Karpas-422 (cell line): ENCODE measurements at regions not wholly inside any gene's neighbourhood (a gene's known extent, or its start where the extent isn't known, plus 50 kb on each side); places are given as distances from the start of the nearest gene placed in this dataset.
A peak's percentile ranks its signal among the peaks of the same experiment; 100 is the strongest.

Experiments
- DNase-seq: peaks from one replicate; pipeline ENCODE4 v3.0.0-alpha.2; 2015
- H2AFZ ChIP-seq: fragments of 200-600 bp; sonication (generic); 2 replicates; pipeline ENCODE4 v1.6.1; 2014; ENCODE audit warnings: antibody characterized with exemption, low read length, mixed read lengths
- H3K27ac ChIP-seq: fragments of 200-600 bp; sonication (generic); 2 replicates; pipeline ENCODE4 v1.5.1; 2014; ENCODE audit warnings: mild to moderate bottlenecking, low read length, moderate library complexity
- H3K27me3 ChIP-seq: fragments of 200-600 bp; sonication (generic); 2 replicates; pipeline ENCODE4 v1.6.1; 2014; ENCODE audit warnings: low read length, mixed read lengths
- H3K36me3 ChIP-seq: fragments of 200-600 bp; sonication (generic); 2 replicates; pipeline ENCODE4 v1.6.1; 2014; ENCODE audit warnings: low read length, mixed read lengths; ENCODE audit not compliant: insufficient read depth
- H3K4me1 ChIP-seq: fragments of 200-600 bp; sonication (generic); 2 replicates; pipeline ENCODE4 v1.6.1; 2014; ENCODE audit warnings: mild to moderate bottlenecking, low read length, mixed read lengths
- H3K4me2 ChIP-seq: fragments of 200-600 bp; sonication (generic); 2 replicates; pipeline ENCODE4 v1.6.1; 2014; ENCODE audit warnings: low read length, low read depth, mild to moderate bottlenecking; ENCODE audit not compliant: poor library complexity, severe bottlenecking
- H3K4me3 ChIP-seq: fragments of 200-600 bp; sonication (generic); 2 replicates; pipeline ENCODE4 v1.5.1; 2014; ENCODE audit warnings: mild to moderate bottlenecking, antibody characterized with exemption, low read length, mixed read lengths
- H3K79me2 ChIP-seq: fragments of 200-600 bp; sonication (generic); 2 replicates; pipeline ENCODE4 v1.6.1; 2014; ENCODE audit warnings: mild to moderate bottlenecking, low read length, mixed read lengths
- H3K9ac ChIP-seq: fragments of 200-600 bp; sonication (generic); 2 replicates; pipeline ENCODE4 v1.6.0; 2014; ENCODE audit warnings: low read length
- H3K9me2 ChIP-seq: fragments of 200-600 bp; sonication (generic), shearing (Covaris generic); replicated peaks from 2 replicates; pipeline ENCODE4 v1.6.0; 2014; ENCODE audit warnings: mild to moderate bottlenecking, low read length, moderate library complexity; ENCODE audit not compliant: insufficient read depth
- H3K9me3 ChIP-seq: fragments of 300-700, 200-600 bp; sonication (generic); 2 replicates; pipeline ENCODE4 v1.6.1; 2014; ENCODE audit warnings: low read length, mixed read lengths
- H4K20me1 ChIP-seq: fragments of 200-600 bp; sonication (generic); 2 replicates; pipeline ENCODE4 v1.6.1; 2014; ENCODE audit warnings: mild to moderate bottlenecking, antibody characterized with exemption, low read length, low read depth; ENCODE audit not compliant: insufficient read depth

DNA sequence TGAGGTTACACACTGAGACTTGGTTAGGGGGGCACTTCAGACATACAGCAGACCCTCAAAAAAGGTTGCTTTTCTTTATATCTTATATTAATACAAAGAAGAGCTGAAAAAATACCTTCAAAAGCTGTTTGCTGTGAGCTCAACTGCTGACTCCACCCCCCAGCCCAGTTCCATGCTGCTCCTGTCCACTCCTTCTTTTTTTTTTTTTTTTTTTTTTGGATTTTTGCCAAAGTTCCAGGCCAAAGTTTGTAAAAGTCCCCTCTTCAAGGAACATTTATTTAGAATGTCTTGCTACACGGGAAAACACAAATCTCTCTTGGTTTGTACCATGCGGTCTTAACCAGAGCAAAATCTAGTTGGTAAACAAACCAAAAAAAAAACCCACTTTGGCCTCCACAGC lies 85.3 kb upstream of the AKAP12 start:
- DNase-seq: no peak
- no peak overlapping the region for H3K9ac ChIP-seq
- H4K20me1 ChIP-seq: no peaks in the 10 kb centered on the region
- H3K27me3 ChIP-seq: no peaks in the 10 kb centered on the region
- H3K4me3 ChIP-seq: no peak overlapping the region
- no peak overlapping the region for H3K4me2 ChIP-seq
- no peak overlapping the region for H3K27ac ChIP-seq
- no peak overlapping the region for H2AFZ ChIP-seq
- H3K36me3 ChIP-seq: no peaks in the 10 kb centered on the region
- H3K79me2 ChIP-seq: no peaks in the 10 kb centered on the region
- no peaks in the 10 kb centered on the region for H3K9me3 ChIP-seq
- H3K4me1 ChIP-seq: no peaks in the 10 kb centered on the region
- no peaks in the 10 kb centered on the region for H3K9me2 ChIP-seq

DNA sequence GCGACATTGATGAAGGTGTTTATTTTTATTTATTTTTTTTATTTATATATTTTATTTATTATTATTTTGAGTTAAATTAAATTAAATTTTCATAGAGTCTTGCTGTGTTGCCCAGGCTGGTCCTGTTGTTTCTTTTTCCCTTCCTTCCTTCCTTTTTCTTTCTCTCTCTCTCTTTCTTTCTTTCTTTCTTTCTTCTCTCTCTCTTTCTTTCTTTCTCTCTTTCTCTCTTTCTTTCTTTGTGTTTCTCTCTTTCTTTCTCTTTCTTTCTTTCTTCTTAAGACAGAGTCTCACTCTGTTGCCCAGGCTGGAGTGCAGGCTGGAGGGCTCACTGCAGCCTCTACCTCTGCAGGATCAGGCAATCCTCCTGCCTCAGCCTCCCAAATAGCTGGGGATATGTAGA lies 84.7 kb upstream of the AKAP12 start:
- no peaks in the 10 kb centered on the region for H3K9me2 ChIP-seq
- DNase-seq: no peak
- H2AFZ ChIP-seq: no peak overlapping the region
- H3K4me3 ChIP-seq: no peak overlapping the region
- no peak overlapping the region for H3K9ac ChIP-seq
- no peaks in the 10 kb centered on the region for H3K9me3 ChIP-seq
- H3K27me3 ChIP-seq: no peaks in the 10 kb centered on the region
- no peaks in the 10 kb centered on the region for H3K36me3 ChIP-seq
- no peak overlapping the region for H3K27ac ChIP-seq
- H3K4me1 ChIP-seq: no peaks in the 10 kb centered on the region
- H3K4me2 ChIP-seq: no peak overlapping the region
- H4K20me1 ChIP-seq: no peaks in the 10 kb centered on the region
- H3K79me2 ChIP-seq: no peaks in the 10 kb centered on the region

DNA sequence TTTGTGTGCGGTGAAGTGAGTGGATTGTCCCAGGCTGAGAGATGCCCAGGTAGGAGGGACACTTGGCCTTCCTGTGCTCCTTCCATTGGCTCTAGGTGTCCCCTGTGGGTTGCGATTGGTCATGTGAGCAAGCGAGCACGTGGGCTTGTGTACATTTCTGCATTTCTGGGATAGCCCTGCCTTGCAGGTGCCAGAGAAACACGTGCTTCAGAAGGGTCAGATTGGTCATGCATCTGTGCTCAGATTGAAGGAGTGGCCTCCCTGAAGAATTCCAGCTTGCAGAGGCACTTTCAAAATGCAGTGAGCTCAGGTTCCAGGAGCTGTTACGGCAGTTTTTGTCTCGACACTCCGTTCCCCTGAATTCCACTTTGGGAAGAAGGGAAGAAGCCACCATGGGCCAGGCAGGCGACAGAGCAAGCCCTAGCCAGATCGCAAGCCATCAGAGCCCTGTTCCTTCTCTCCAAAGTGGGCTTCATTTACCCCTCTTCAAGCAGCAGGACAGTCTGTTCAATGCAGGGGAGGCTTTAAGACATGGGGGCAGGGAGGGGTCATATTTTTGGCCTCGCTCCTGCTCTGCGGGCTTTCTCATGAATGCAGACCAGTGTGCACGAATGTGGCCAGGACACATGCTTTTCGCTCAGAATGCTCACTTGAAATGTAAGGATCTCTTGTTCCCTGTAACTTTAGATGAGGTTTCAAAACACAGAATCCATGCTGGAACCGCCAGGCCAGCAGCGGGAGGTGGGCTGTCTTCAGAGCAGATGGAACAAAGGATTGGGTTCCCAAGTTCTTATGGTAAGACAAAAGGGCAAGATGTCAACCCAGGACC lies 78.6 kb upstream of the AKAP12 start:
- no peak overlapping the region for H3K4me2 ChIP-seq
- no peaks in the 10 kb centered on the region for H3K36me3 ChIP-seq
- 0 out of 2 replicates have a peak, but pooled peaks cover 3% of the 10 kb centered on the region for H3K4me1 ChIP-seq

DNA sequence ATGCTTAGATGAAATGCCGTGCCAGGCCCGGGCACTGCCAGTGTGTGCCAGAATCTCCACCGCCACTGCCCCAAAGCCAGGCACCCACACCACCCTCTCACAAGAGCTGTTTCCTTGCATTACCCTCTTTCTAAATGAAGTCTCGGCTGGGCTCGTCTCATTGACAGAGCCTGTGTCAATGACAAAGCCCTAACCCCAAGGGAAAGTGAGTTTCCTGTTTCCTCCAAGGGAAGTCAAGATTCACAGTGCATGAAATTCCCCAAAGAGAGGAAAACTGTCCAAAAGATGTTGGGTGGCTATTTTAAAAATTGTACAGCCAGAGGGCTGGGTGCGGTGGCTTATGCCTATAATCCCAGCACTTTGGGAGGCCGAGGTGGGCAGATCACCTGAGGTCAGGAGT lies 75.4 kb upstream of the AKAP12 start:
- no peaks in the 10 kb centered on the region for H4K20me1 ChIP-seq
- H3K9me3 ChIP-seq: no peaks in the 10 kb centered on the region
- no peak overlapping the region for H2AFZ ChIP-seq
- 0 out of 2 replicates have a peak, but pooled peaks cover 3% of the 10 kb centered on the region for H3K4me1 ChIP-seq
- H3K27ac ChIP-seq: no peak overlapping the region
- no peak overlapping the region for H3K9ac ChIP-seq
- H3K4me3 ChIP-seq: no peak overlapping the region
- no peaks in the 10 kb centered on the region for H3K9me2 ChIP-seq
- H3K4me2 ChIP-seq: no peak overlapping the region
- no peaks in the 10 kb centered on the region for H3K36me3 ChIP-seq
- H3K27me3 ChIP-seq: no peaks in the 10 kb centered on the region
- peak; percentile 35 for DNase-seq
- no peaks in the 10 kb centered on the region for H3K79me2 ChIP-seq

More for the DNA sequence above, 78.6 kb upstream of the AKAP12 start:
- Histone ChIP-seq H3K9ac (no peak overlapping the region), H3K9me2 (no peaks in the 10 kb centered on the region), H4K20me1 (no peaks in the 10 kb centered on the region), H2AFZ (no peak overlapping the region), H3K79me2 (no peaks in the 10 kb centered on the region), H3K4me3 (no peak overlapping the region), H3K27me3 (no peaks in the 10 kb centered on the region), H3K27ac (no peak overlapping the region), H3K9me3 (no peaks in the 10 kb centered on the region)
- peak; percentile 26 for DNase-seq

DNA sequence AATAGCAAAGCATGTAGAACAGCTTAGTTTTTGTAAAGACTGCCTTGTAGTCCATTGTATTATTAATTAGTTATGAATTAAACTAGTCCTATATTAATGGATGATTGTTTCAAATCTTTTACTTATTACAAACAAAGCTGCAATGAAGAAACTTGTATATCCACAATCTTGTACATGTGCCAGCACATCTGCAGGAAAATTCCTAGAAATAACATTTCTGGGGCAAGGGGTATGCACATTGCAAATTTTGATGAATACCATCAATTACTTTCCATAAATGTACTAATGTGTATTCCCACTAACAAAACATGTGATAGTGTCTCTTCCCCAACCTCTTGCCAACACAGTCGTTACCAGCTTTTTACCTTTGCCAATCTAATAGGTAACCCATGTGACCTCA lies 73.6 kb upstream of the AKAP12 start:
- Histone ChIP-seq H3K4me2 (no peak overlapping the region), H3K4me1 (0 out of 2 replicates have a peak, but pooled peaks cover under 1% of the 10 kb centered on the region), H4K20me1 (no peaks in the 10 kb centered on the region)

DNA sequence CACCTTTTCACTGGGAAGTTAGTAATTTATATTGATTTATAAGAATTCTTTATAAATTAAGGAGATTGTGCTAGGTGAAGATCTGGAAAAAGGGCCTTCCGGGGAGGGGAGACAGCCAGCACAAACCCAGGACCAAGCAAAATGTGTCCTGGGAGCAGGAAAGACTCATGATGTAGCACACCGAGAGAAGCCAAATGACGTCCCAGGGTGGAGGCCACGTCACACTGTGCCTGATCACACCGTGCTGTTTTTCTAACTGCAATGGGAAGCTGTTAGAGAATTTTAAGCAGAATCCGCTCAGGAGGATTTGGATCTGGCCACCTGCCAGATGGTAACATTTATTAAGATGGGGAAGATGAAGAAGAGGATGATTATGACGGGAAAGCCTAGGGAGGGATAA lies 72.7 kb upstream of the AKAP12 start:
- H3K27me3 ChIP-seq: no peaks in the 10 kb centered on the region
- H3K4me2 ChIP-seq: no peak overlapping the region
- H3K9me3 ChIP-seq: no peaks in the 10 kb centered on the region
- no peaks in the 10 kb centered on the region for H4K20me1 ChIP-seq
- no peaks in the 10 kb centered on the region for H3K4me1 ChIP-seq
- no peak overlapping the region for H3K27ac ChIP-seq
- H3K36me3 ChIP-seq: no peaks in the 10 kb centered on the region
- H3K9me2 ChIP-seq: no peaks in the 10 kb centered on the region
- DNase-seq: peak; percentile 35
- H2AFZ ChIP-seq: no peak overlapping the region
- no peaks in the 10 kb centered on the region for H3K79me2 ChIP-seq
- no peak overlapping the region for H3K9ac ChIP-seq
- H3K4me3 ChIP-seq: no peak overlapping the region

More for the DNA sequence above, 73.6 kb upstream of the AKAP12 start:
- H3K36me3 ChIP-seq: no peaks in the 10 kb centered on the region
- no peaks in the 10 kb centered on the region for H3K9me3 ChIP-seq
- no peaks in the 10 kb centered on the region for H3K27me3 ChIP-seq
- H3K79me2 ChIP-seq: no peaks in the 10 kb centered on the region
- no peak overlapping the region for H2AFZ ChIP-seq
- H3K9me2 ChIP-seq: no peaks in the 10 kb centered on the region
- peak; percentile 19 for DNase-seq
- no peak overlapping the region for H3K9ac ChIP-seq
- no peak overlapping the region for H3K27ac ChIP-seq
- no peak overlapping the region for H3K4me3 ChIP-seq

DNA sequence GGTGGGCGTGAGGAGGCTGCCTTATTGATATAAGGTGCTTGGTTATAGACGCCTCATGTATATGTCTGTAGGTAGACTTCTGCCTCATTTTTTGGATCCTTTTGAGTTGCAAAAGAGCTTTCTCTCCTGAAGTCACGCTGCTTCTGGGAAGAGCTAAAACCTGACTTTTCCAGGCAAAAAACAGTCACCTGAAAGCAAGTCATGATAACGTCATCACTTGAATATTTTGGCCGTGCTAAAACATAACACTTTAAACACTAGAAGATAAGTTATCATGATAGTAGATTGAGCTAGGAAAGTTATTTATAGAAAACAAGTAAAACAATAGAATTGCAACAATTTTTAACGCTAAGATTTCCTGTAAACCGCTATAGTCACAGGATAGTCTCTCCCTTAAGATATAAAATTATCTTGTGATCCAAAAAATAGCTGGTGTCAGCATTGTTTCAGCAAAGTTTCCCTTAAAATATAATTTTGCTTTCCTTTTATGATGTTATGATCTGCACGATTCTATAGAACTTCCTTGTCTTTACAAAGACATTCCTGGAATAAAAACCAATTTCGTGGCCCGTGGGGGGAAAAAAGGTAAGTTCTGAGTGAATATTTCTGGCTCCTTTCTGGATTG lies 69.0 kb upstream of the AKAP12 start:
- Histone ChIP-seq H3K4me2 (no peak overlapping the region), H3K9ac (no peak overlapping the region), H3K27ac (no peak overlapping the region), H3K4me1 (no peaks in the 10 kb centered on the region), H2AFZ (no peak overlapping the region), H4K20me1 (no peaks in the 10 kb centered on the region), H3K36me3 (no peaks in the 10 kb centered on the region), H3K27me3 (no peaks in the 10 kb centered on the region), H3K9me3 (no peaks in the 10 kb centered on the region), H3K79me2 (no peaks in the 10 kb centered on the region), H3K4me3 (no peak overlapping the region), H3K9me2 (no peaks in the 10 kb centered on the region)
- peak; percentile 27 for DNase-seq

DNA sequence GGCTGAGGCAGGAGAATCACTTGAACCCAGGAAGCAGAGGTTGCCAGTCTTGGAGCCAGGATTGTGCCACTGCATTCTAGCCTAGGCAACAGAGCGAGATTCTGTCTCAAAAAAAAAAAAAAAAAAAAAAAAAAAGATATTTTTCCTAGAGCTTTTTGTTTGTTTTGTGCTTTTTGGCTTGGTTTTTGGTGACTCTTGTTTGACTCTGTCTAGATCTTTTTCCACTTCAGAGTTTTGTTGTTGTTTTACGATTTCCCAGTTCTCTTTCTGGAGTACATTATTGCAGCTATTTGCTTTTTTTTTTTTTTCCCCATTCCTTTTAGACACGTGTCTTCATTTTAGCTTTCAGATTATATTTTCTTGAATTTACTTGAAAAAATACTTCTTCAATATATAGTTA lies 67.0 kb upstream of the AKAP12 start:
- no peaks in the 10 kb centered on the region for H3K4me1 ChIP-seq
- H3K27me3 ChIP-seq: no peaks in the 10 kb centered on the region
- H3K4me2 ChIP-seq: no peak overlapping the region
- no peaks in the 10 kb centered on the region for H3K36me3 ChIP-seq
- no peaks in the 10 kb centered on the region for H3K79me2 ChIP-seq
- H2AFZ ChIP-seq: no peak overlapping the region
- DNase-seq: peak; percentile 35
- no peaks in the 10 kb centered on the region for H3K9me3 ChIP-seq
- H4K20me1 ChIP-seq: no peaks in the 10 kb centered on the region
- H3K9me2 ChIP-seq: no peaks in the 10 kb centered on the region
- no peak overlapping the region for H3K27ac ChIP-seq
- H3K9ac ChIP-seq: no peak overlapping the region
- H3K4me3 ChIP-seq: no peak overlapping the region
